WTC11 (cell line): ENCODE measurements at regions not wholly inside any gene's neighbourhood (a gene's known extent, or its start where the extent isn't known, plus 50 kb on each side); places are given as distances from the start of the nearest gene placed in this dataset.

ENCODE experiments used
- ATAC-seq: fragments of 200-7000 bp; cut with Tn5 transposase; 2 replicates; pipeline ENCODE4 v1.10.0; 2021; ENCODE audit warnings: mild to moderate bottlenecking, moderate library complexity
- CTCF ChIA-PET: fragments of 300-600 bp; sonication (Branson Sonifier 250); formaldehyde crosslinking; loops from one replicate; lab custom pipeline; 2021; ENCODE audit warnings: antibody characterized with exemption; lab: Charles Lee
- POLR2A ChIA-PET: fragments of 350-600 bp; sonication (Branson Sonifier 250); formaldehyde crosslinking; loops from one replicate; lab custom pipeline; 2021; ENCODE audit warnings: antibody characterized with exemption; lab: Charles Lee
- DNase-seq: peaks from one replicate; pipeline ENCODE4 v3.0.0; 2021; ENCODE audit warnings: low spot score
- H3K27ac Mint-ChIP-seq: 2 replicates; pipeline ENCODE4 v1.8.0; 2021; ENCODE audit warnings: mixed read lengths
- H3K27me3 Mint-ChIP-seq: 2 replicates; pipeline ENCODE4 v1.8.0; 2021; ENCODE audit warnings: low read depth, mild to moderate bottlenecking, moderate library complexity, mixed read lengths
- H3K36me3 Mint-ChIP-seq: 2 replicates; pipeline ENCODE4 v1.8.0; 2021; ENCODE audit warnings: mixed read lengths
- H3K4me1 Mint-ChIP-seq: 2 replicates; pipeline ENCODE4 v1.8.0; 2022; ENCODE audit warnings: mixed read lengths
- H3K4me3 Mint-ChIP-seq: 2 replicates; pipeline ENCODE4 v1.8.0; 2021; ENCODE audit warnings: mild to moderate bottlenecking, moderate library complexity, mixed read lengths
- H3K9me3 Mint-ChIP-seq: 2 replicates; pipeline ENCODE4 v1.8.0; 2021; ENCODE audit warnings: mixed read lengths
- CTCF ChIP-seq: fragments of 200-600 bp; IDR thresholded peaks from 2 replicates; pipeline ENCODE4 v1.8.0; 2022; ENCODE audit warnings: antibody characterized with exemption
- ESRRA ChIP-seq: sonication (generic); formaldehyde crosslinking; IDR thresholded peaks from 2 replicates; pipeline ENCODE4 v1.8.1; 2022; ENCODE audit warnings: mild to moderate bottlenecking, missing genetic modification reagents, borderline replicate concordance
- ETV6 ChIP-seq: sonication (generic); formaldehyde crosslinking; IDR thresholded peaks from 2 replicates; pipeline ENCODE4 v1.8.1; 2022; ENCODE audit warnings: mild to moderate bottlenecking, missing genetic modification reagents
- FOXK1 ChIP-seq: sonication (generic); formaldehyde crosslinking; IDR thresholded peaks from 2 replicates; pipeline ENCODE4 v1.8.0; 2022; ENCODE audit warnings: mild to moderate bottlenecking, moderate library complexity, missing genetic modification reagents
- GRHL2 ChIP-seq: fragments of 250-450 bp; sonication (Bioruptor Pico); IDR thresholded peaks from 2 replicates; pipeline ENCODE4 v1.8.0; 2022; ENCODE audit warnings: mild to moderate bottlenecking, moderate library complexity; ENCODE audit not compliant: insufficient replicate concordance, severe bottlenecking
- HMGA2 ChIP-seq: fragments of 250-450 bp; sonication (Bioruptor Pico); IDR thresholded peaks from 2 replicates; pipeline ENCODE4 v1.4.0; 2021; ENCODE audit warnings: mild to moderate bottlenecking, moderate library complexity
- JAZF1 ChIP-seq: fragments of 250-450 bp; sonication (Bioruptor Pico); IDR thresholded peaks from 2 replicates; pipeline ENCODE4 v1.9.0; 2021; ENCODE audit warnings: moderate library complexity, mild to moderate bottlenecking, inconsistent platforms
- MLX ChIP-seq: sonication (generic); formaldehyde crosslinking; IDR thresholded peaks from 2 replicates; pipeline ENCODE4 v1.8.1; 2023; ENCODE audit warnings: mild to moderate bottlenecking, missing genetic modification reagents, moderate library complexity
- NFE2L1 ChIP-seq: sonication (generic); formaldehyde crosslinking; IDR thresholded peaks from 2 replicates; pipeline ENCODE4 v1.8.1; 2023; ENCODE audit warnings: missing genetic modification reagents
- NFYB ChIP-seq: sonication (generic); formaldehyde crosslinking; conservative IDR thresholded peaks from 2 replicates; pipeline ENCODE4 v1.8.0; 2022; ENCODE audit warnings: low read depth, missing genetic modification reagents
- OVOL2 ChIP-seq: fragments of 250-450 bp; sonication (Bioruptor Pico); IDR thresholded peaks from 2 replicates; pipeline ENCODE4 v1.9.0; 2021; ENCODE audit warnings: mild to moderate bottlenecking, borderline replicate concordance
- ZNF219 ChIP-seq: sonication (generic); formaldehyde crosslinking; IDR thresholded peaks from 2 replicates; pipeline ENCODE4 v1.8.0; 2023; ENCODE audit warnings: missing genetic modification reagents, mild to moderate bottlenecking, borderline replicate concordance
- ZNF263 ChIP-seq: sonication (generic); formaldehyde crosslinking; IDR thresholded peaks from 2 replicates; pipeline ENCODE4 v1.8.1; 2022; ENCODE audit warnings: low read depth, mild to moderate bottlenecking, moderate library complexity, missing genetic modification reagents
- ZNF396 ChIP-seq: fragments of 250-450 bp; sonication (Bioruptor Pico); IDR thresholded peaks from 2 replicates; pipeline ENCODE4 v1.8.0; 2021; ENCODE audit warnings: mild to moderate bottlenecking, moderate library complexity, borderline replicate concordance
- ZNF423 ChIP-seq: fragments of 250-450 bp; sonication (Bioruptor Pico); IDR thresholded peaks from 2 replicates; pipeline ENCODE4 v2.1.2; 2022; ENCODE audit warnings: mild to moderate bottlenecking, moderate library complexity
- TF ChIP-seq, protein P1 (sequence below): sonication (generic); formaldehyde crosslinking; IDR thresholded peaks from 2 replicates; pipeline ENCODE4 v1.8.0; 2023; ENCODE audit warnings: missing genetic modification reagents
- TF ChIP-seq, protein P2 (sequence below): sonication (generic); formaldehyde crosslinking; IDR thresholded peaks from 2 replicates; pipeline ENCODE4 v1.8.0; 2022; ENCODE audit warnings: mild to moderate bottlenecking, missing genetic modification reagents
- TF ChIP-seq, protein P3 (sequence below): fragments of 250-450 bp; sonication (Bioruptor Pico); IDR thresholded peaks from 2 replicates; pipeline ENCODE4 v1.8.0; 2021; ENCODE audit warnings: mild to moderate bottlenecking
- TF ChIP-seq, protein P4 (sequence below): fragments of 250-450 bp; sonication (Bioruptor Pico); IDR thresholded peaks from 2 replicates; pipeline ENCODE4 v1.9.0; 2021; ENCODE audit warnings: moderate library complexity, mild to moderate bottlenecking, inconsistent platforms, borderline replicate concordance
- TF ChIP-seq, protein P5 (sequence below): sonication (generic); formaldehyde crosslinking; IDR thresholded peaks from 2 replicates; pipeline ENCODE4 v1.8.0; 2022; ENCODE audit warnings: mild to moderate bottlenecking, missing genetic modification reagents
- TF ChIP-seq, protein P6 (sequence below): sonication (generic); formaldehyde crosslinking; IDR thresholded peaks from 2 replicates; pipeline ENCODE4 v1.8.1; 2022; ENCODE audit warnings: low read depth, mild to moderate bottlenecking, moderate library complexity, missing genetic modification reagents, borderline replicate concordance

DNA sequence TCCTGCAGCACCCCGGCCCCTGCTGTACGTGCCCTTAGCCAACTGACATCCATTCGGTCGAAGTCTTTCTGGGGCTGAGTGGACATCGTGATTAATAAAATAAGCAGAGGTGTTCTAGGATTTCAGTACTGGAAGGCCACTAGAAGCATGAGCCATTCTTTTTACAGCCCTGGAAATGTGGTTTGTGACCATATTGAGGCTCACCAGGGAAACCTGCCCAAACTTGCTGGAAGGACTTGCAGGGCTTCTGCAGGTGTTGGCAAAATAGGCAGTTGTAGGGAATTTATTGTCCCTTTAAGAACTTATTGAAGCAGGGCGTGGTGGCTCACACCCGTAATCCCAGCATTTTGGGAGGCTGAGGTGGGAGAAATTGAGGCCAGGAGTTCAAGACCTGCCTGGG, 80.8 kb downstream of the DOP1B start (continued):
- TF ChIP-seq CTCF (no peak), ZNF219 (CRISPR knock-in tag) (no peak), ZNF263 (CRISPR knock-in tag) (no peak)

DNA sequence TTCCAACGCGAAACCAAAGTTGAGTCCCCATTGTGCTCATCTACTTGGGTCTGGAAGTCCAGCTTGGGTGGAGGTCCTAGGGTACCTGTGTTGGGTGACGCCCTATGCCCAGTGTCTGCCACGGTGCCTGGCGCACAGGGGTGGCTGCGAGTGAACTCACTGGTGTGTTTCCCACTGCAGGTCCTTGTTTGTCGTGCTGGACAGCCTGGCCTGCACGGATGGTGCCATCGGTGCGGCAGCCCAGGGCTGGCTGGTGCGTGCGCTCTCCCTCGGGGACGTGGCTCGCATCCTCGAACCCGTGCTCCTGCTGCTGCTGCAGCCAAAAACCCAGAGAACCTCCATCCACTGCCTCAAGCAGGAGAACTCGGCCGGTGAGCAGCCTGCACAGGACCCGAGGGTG, 80.4 kb upstream of the MORC3 start:
- DNase-seq: no peak
- POLR2A ChIA-PET: no interaction called here
- TF ChIP-seq, protein P1, sequence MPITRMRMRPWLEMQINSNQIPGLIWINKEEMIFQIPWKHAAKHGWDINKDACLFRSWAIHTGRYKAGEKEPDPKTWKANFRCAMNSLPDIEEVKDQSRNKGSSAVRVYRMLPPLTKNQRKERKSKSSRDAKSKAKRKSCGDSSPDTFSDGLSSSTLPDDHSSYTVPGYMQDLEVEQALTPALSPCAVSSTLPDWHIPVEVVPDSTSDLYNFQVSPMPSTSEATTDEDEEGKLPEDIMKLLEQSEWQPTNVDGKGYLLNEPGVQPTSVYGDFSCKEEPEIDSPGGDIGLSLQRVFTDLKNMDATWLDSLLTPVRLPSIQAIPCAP (CRISPR knock-in tag): no peak
- TF ChIP-seq, protein P2, sequence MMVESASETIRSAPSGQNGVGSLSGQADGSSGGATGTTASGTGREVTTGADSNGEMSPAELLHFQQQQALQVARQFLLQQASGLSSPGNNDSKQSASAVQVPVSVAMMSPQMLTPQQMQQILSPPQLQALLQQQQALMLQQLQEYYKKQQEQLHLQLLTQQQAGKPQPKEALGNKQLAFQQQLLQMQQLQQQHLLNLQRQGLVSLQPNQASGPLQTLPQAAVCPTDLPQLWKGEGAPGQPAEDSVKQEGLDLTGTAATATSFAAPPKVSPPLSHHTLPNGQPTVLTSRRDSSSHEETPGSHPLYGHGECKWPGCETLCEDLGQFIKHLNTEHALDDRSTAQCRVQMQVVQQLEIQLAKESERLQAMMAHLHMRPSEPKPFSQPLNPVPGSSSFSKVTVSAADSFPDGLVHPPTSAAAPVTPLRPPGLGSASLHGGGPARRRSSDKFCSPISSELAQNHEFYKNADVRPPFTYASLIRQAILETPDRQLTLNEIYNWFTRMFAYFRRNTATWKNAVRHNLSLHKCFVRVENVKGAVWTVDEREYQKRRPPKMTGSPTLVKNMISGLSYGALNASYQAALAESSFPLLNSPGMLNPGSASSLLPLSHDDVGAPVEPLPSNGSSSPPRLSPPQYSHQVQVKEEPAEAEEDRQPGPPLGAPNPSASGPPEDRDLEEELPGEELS (CRISPR knock-in tag): no peak
- TF ChIP-seq, all 79 proteins: peak for 0
- Mint-ChIP-seq H3K36me3 (no peaks in the 10 kb centered on the region), H3K4me1 (peaks cover 9% of the 10 kb centered on the region), H3K4me3 (no peak overlapping the region), H3K27ac (no peak overlapping the region), H3K27me3 (no peaks in the 10 kb centered on the region), H3K9me3 (no peaks in the 10 kb centered on the region)
- CTCF ChIA-PET: no interaction called here
- ATAC-seq: no peak

GRCh38 chr21:36241717-36242116, 78.3 kb upstream of the MORC3 start:
- no peak overlapping the region for H3K4me3 Mint-ChIP-seq
- H3K36me3 Mint-ChIP-seq: peaks cover 14% of the 10 kb centered on the region; the same call in 1 of the 2 replicates
- H3K4me1 Mint-ChIP-seq: peaks cover 19% of the 10 kb centered on the region
- no peak for DNase-seq
- H3K9me3 Mint-ChIP-seq: no peaks in the 10 kb centered on the region
- POLR2A ChIA-PET: no interaction called here
- CTCF ChIA-PET: interaction anchor here (0.6 to 1.5 kb wide), 2 partner anchors 16 to 32 kb away, joined by 4 to 6 read pairs; no protein-coding TSS in a partner anchor
- H3K27me3 Mint-ChIP-seq: no peaks in the 10 kb centered on the region
- H3K27ac Mint-ChIP-seq: no peak overlapping the region
- TF ChIP-seq ESRRA (CRISPR knock-in tag) (no peak), MLX (CRISPR knock-in tag) (no peak), JAZF1 (CRISPR knock-in tag) (no peak), NFE2L1 (CRISPR knock-in tag) (no peak), NFYB (CRISPR knock-in tag) (no peak), FOXK1 (CRISPR knock-in tag) (no peak), ZNF423 (CRISPR knock-in tag) (no peak), ETV6 (CRISPR knock-in tag) (no peak), ZNF263 (CRISPR knock-in tag) (no peak), HMGA2 (CRISPR knock-in tag) (no peak), OVOL2 (CRISPR knock-in tag) (no peak), ZNF396 (CRISPR knock-in tag) (no peak), GRHL2 (CRISPR knock-in tag) (no peak)
- TF ChIP-seq, protein P3, sequence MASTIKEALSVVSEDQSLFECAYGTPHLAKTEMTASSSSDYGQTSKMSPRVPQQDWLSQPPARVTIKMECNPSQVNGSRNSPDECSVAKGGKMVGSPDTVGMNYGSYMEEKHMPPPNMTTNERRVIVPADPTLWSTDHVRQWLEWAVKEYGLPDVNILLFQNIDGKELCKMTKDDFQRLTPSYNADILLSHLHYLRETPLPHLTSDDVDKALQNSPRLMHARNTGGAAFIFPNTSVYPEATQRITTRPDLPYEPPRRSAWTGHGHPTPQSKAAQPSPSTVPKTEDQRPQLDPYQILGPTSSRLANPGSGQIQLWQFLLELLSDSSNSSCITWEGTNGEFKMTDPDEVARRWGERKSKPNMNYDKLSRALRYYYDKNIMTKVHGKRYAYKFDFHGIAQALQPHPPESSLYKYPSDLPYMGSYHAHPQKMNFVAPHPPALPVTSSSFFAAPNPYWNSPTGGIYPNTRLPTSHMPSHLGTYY (CRISPR knock-in tag): no peak
- TF ChIP-seq, protein P4, sequence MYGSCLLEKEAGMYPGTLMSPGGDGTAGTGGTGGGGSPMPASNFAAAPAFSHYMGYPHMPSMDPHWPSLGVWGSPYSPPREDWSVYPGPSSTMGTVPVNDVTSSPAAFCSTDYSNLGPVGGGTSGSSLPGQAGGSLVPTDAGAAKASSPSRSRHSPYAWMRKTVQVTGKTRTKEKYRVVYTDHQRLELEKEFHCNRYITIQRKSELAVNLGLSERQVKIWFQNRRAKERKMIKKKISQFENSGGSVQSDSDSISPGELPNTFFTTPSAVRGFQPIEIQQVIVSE: no peak
- TF ChIP-seq, protein P5, sequence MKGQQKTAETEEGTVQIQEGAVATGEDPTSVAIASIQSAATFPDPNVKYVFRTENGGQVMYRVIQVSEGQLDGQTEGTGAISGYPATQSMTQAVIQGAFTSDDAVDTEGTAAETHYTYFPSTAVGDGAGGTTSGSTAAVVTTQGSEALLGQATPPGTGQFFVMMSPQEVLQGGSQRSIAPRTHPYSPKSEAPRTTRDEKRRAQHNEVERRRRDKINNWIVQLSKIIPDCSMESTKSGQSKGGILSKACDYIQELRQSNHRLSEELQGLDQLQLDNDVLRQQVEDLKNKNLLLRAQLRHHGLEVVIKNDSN (CRISPR knock-in tag): no peak
- TF ChIP-seq, protein P1 (CRISPR knock-in tag): no peak
- TF ChIP-seq, protein P6, sequence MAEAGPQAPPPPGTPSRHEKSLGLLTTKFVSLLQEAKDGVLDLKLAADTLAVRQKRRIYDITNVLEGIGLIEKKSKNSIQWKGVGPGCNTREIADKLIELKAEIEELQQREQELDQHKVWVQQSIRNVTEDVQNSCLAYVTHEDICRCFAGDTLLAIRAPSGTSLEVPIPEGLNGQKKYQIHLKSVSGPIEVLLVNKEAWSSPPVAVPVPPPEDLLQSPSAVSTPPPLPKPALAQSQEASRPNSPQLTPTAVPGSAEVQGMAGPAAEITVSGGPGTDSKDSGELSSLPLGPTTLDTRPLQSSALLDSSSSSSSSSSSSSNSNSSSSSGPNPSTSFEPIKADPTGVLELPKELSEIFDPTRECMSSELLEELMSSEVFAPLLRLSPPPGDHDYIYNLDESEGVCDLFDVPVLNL: no peak
- ATAC-seq: no peak
